Trophoblast cell (in vitro differentiated cells and primary cell): ENCODE measurements at regions not wholly inside any gene's neighbourhood (a gene's known extent, or its start where the extent isn't known, plus 50 kb on each side); places are given as distances from the start of the nearest gene placed in this dataset.

Experiments
- DNase-seq, 2 donors: peaks; one replicate each; pipeline ENCODE4 v3.0.0-alpha.2; 2016
- H2AFZ ChIP-seq: 2 replicates; pipeline ENCODE4 v1.6.1; 2013; ENCODE audit warnings: low read length, moderate library complexity, mild to moderate bottlenecking; ENCODE audit not compliant: insufficient read depth, poor library complexity
- H2AK5ac ChIP-seq: 2 replicates; pipeline ENCODE4 v1.6.1; 2013; ENCODE audit warnings: mild to moderate bottlenecking, low read length
- H2BK120ac ChIP-seq: 2 replicates; pipeline ENCODE4 v1.6.1; 2013; ENCODE audit warnings: low read length, mild to moderate bottlenecking, moderate library complexity; ENCODE audit not compliant: insufficient read depth, poor library complexity
- H2BK12ac ChIP-seq: 2 replicates; pipeline ENCODE4 v1.6.1; 2013; ENCODE audit warnings: mild to moderate bottlenecking, low read length, moderate library complexity
- H2BK5ac ChIP-seq: 2 replicates; pipeline ENCODE4 v1.6.1; 2013; ENCODE audit warnings: low read length, low read depth, moderate library complexity, mild to moderate bottlenecking; ENCODE audit not compliant: poor library complexity
- H3K14ac ChIP-seq: 2 replicates; pipeline ENCODE4 v1.6.1; 2013; ENCODE audit warnings: mild to moderate bottlenecking, low read length
- H3K18ac ChIP-seq: 2 replicates; pipeline ENCODE4 v1.6.1; 2013; ENCODE audit warnings: mild to moderate bottlenecking, low read length
- H3K23ac ChIP-seq: 2 replicates; pipeline ENCODE4 v1.6.1; 2013; ENCODE audit warnings: low read length
- H3K27ac ChIP-seq: 2 replicates; pipeline ENCODE4 v1.5.1; 2013; ENCODE audit warnings: low read depth, mild to moderate bottlenecking, inconsistent platforms, low read length, moderate library complexity
- H3K27me3 ChIP-seq: 2 replicates; pipeline ENCODE4 v1.6.1; 2013; ENCODE audit warnings: inconsistent platforms, mild to moderate bottlenecking, low read length, moderate library complexity; ENCODE audit not compliant: insufficient read depth
- H3K36me3 ChIP-seq, 2 experiments: 1 replicate in 1 of 2; 2 replicates in 1 of 2; pipeline ENCODE4 v1.6.1; 2013; ENCODE audit warnings: low read length in 2 of 2, mild to moderate bottlenecking in 2 of 2, moderate library complexity in 1 of 2; ENCODE audit not compliant: insufficient read depth in 2 of 2, control insufficient read depth in 1 of 2
- H3K4ac ChIP-seq: 2 replicates; pipeline ENCODE4 v1.6.1; 2013; ENCODE audit warnings: low read depth, mild to moderate bottlenecking, low read length, moderate library complexity
- H3K4me1 ChIP-seq, 2 experiments: 1 replicate in 1 of 2; 2 replicates in 1 of 2; pipeline ENCODE4 v1.6.1; 2013; ENCODE audit warnings: low read length in 2 of 2, mild to moderate bottlenecking in 2 of 2, moderate library complexity in 1 of 2; ENCODE audit not compliant: insufficient read depth in 2 of 2, control insufficient read depth in 1 of 2
- H3K4me2 ChIP-seq: 2 replicates; pipeline ENCODE4 v1.6.1; 2013; ENCODE audit warnings: inconsistent platforms, mild to moderate bottlenecking, low read length, moderate library complexity
- H3K4me3 ChIP-seq: 2 replicates; pipeline ENCODE4 v1.5.1; 2013; ENCODE audit warnings: mild to moderate bottlenecking, low read depth, low read length, inconsistent platforms
- H3K79me1 ChIP-seq: one replicate; pipeline ENCODE4 v1.6.1; 2013; ENCODE audit warnings: low read length
- H3K79me2 ChIP-seq: 2 replicates; pipeline ENCODE4 v1.6.1; 2013; ENCODE audit warnings: low read length, mild to moderate bottlenecking; ENCODE audit not compliant: control insufficient read depth, insufficient read depth, poor library complexity
- H3K9ac ChIP-seq: 2 replicates; pipeline ENCODE4 v1.6.1; 2013; ENCODE audit warnings: mild to moderate bottlenecking, low read length
- H3K9me3 ChIP-seq: 2 replicates; pipeline ENCODE4 v1.6.1; 2013; ENCODE audit warnings: low read depth, mild to moderate bottlenecking, control low read depth, inconsistent platforms, low read length; ENCODE audit not compliant: insufficient read depth
- H4K12ac ChIP-seq: 2 replicates; pipeline ENCODE4 v1.6.1; 2013; ENCODE audit warnings: low read depth, mild to moderate bottlenecking, low read length, moderate library complexity
- H4K8ac ChIP-seq: 2 replicates; pipeline ENCODE4 v1.6.1; 2013; ENCODE audit warnings: low read depth, mild to moderate bottlenecking, low read length, moderate library complexity
- H4K91ac ChIP-seq: one replicate; pipeline ENCODE4 v1.6.1; 2013; ENCODE audit warnings: low read depth, mild to moderate bottlenecking, low read length, moderate library complexity
- WGBS: extraction: QIAGEN DNeasy Blood & Tissue Kit; methylation state at CpG from one replicate; pipeline ENCODE4 v1.1.7; 2013; ENCODE audit warnings: missing lambda C conversion rate; ENCODE audit not compliant: insufficient read length, insufficient coverage; ENCODE audit errors: extremely low coverage; 5-methylcytosine and 5-hydroxymethylcytosine counted together

DNA sequence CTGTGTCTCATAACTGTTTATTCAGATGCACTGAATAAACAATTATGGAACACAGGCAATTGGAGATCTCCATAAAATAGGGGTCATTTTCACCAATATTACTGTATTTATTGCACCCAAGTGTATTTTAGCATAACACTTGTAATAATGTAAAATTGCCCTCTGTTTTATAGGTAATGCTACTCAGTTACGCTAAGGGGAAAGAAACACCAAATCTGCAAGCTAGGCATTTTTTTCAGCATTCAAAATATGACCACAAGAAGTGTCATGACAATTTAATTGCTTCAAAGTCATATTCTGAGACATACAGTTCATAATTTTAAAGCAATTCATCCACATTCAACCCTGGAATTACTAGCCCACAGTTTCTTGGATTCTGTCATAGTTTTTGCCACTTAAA is 643.2 kb upstream of the NOX3 start:
- Histone ChIP-seq H4K12ac (no peak overlapping the region), H3K9me3 (no peaks in the 10 kb centered on the region), H3K18ac (no peak overlapping the region), H3K27me3 (no peaks in the 10 kb centered on the region), H3K4me3 (no peak overlapping the region), H3K4me1 (no peaks in the 10 kb centered on the region), H3K79me2 (no peaks in the 10 kb centered on the region), H3K27ac (no peak overlapping the region), H3K79me1 (no peaks in the 10 kb centered on the region), H4K91ac (no peak overlapping the region), H2AK5ac (no peak overlapping the region), H3K23ac (no peak overlapping the region), H3K9ac (no peak overlapping the region), H3K4me2 (no peak overlapping the region), H2AFZ (no peak overlapping the region), H2BK120ac (no peak overlapping the region), H4K8ac (no peak overlapping the region), H2BK5ac (no peak overlapping the region), H3K14ac (no peak overlapping the region), H2BK12ac (no peak overlapping the region), H3K4ac (no peak overlapping the region), H3K36me3 (no peaks in the 10 kb centered on the region)
- DNase-seq = no peak
- WGBS = no CpG with 5 or more reads among the region's 1 CpG

DNA sequence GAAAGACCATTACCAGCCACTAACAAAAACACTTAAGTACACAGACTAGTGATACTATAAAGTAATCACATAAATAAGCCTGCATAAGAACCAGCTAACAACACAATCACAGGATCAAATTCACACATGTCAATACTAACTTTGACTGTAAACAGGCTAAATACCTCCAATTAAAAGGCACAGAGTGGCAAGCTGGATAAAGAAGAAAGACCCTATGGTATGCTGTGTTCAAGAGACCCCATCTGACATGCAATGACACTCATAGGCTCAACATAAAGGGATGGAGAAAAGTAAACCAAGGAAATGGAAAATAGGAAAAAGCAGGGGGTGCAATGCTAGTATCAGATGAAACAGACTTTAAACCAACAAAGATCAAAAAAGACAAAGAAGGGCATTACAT is 631.8 kb upstream of the NOX3 start:
- Histone ChIP-seq H3K4ac (no peak overlapping the region), H3K27ac (no peak overlapping the region), H3K4me2 (no peak overlapping the region), H3K36me3 (no peaks in the 10 kb centered on the region), H3K27me3 (no peaks in the 10 kb centered on the region), H4K91ac (no peak overlapping the region), H3K4me3 (no peak overlapping the region), H4K8ac (no peak overlapping the region), H2BK5ac (no peak overlapping the region), H3K4me1 (no peaks in the 10 kb centered on the region), H2AFZ (no peak overlapping the region), H3K9ac (no peak overlapping the region), H3K79me1 (no peaks in the 10 kb centered on the region), H2AK5ac (no peak overlapping the region), H2BK12ac (no peak overlapping the region), H3K79me2 (no peaks in the 10 kb centered on the region), H3K9me3 (no peaks in the 10 kb centered on the region), H3K18ac (no peak overlapping the region), H2BK120ac (no peak overlapping the region), H4K12ac (no peak overlapping the region), H3K14ac (no peak overlapping the region), H3K23ac (no peak overlapping the region)
- DNase-seq = no peak

DNA sequence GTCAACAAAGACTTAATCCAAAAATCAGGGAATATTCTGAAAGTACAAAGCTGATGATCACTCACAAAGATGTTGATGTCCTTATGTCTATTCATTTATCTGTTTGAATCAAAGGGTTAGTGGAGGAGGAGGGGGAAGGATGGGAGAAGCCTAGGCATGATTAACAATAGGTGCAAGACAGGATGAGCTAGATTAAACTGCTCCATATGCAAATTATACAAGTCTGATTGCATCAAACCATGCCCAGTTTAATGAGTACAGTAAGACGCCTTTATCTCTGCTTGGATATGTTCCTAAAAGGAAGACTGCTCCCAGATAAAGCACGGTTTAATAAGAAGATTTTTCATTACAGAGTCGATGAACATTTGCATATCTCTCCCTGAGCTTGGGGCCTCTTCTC is 626.4 kb upstream of the NOX3 start:
- H4K12ac ChIP-seq = no peak overlapping the region
- H3K27me3 ChIP-seq = no peaks in the 10 kb centered on the region
- H4K91ac ChIP-seq = no peak overlapping the region
- no peak overlapping the region for H2BK120ac ChIP-seq
- DNase-seq = no peak
- no peak overlapping the region for H3K18ac ChIP-seq
- no peak overlapping the region for H2BK12ac ChIP-seq
- no peak overlapping the region for H2BK5ac ChIP-seq
- no peaks in the 10 kb centered on the region for H3K9me3 ChIP-seq
- no peak overlapping the region for H3K4me2 ChIP-seq
- H3K4me1 ChIP-seq = no peaks in the 10 kb centered on the region
- H3K4me3 ChIP-seq = no peak overlapping the region
- no CpG with 5 or more reads among the region's 3 CpGs for WGBS
- no peak overlapping the region for H2AK5ac ChIP-seq
- no peak overlapping the region for H3K9ac ChIP-seq
- no peak overlapping the region for H3K14ac ChIP-seq
- H3K79me2 ChIP-seq = no peaks in the 10 kb centered on the region
- H2AFZ ChIP-seq = no peak overlapping the region
- H3K27ac ChIP-seq = no peak overlapping the region
- H3K4ac ChIP-seq = no peak overlapping the region
- no peak overlapping the region for H4K8ac ChIP-seq
- H3K79me1 ChIP-seq = no peaks in the 10 kb centered on the region
- no peak overlapping the region for H3K23ac ChIP-seq
- H3K36me3 ChIP-seq = no peaks in the 10 kb centered on the region

DNA sequence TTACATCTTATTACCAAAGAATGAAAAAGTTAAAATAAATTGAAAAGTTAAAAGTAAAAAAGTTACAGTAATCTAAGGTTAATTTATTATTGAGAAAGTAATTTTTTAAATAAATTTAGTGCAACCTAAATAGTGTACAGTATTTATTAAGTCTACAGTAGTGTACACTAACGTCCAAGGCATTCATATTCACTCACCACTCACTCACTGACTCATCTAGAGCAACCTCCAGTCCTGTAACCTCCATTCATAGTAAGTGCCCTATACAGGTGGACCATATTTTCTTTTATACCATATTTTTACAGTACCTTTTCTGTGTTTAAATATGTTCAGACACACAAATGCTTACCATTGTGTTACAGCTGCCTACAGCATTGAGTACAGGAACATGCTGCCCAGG is 624.7 kb upstream of the NOX3 start:
- Histone ChIP-seq H2BK5ac (no peak overlapping the region), H3K23ac (no peak overlapping the region), H3K9ac (no peak overlapping the region), H3K18ac (no peak overlapping the region), H3K27ac (no peak overlapping the region), H3K79me1 (no peaks in the 10 kb centered on the region), H4K8ac (no peak overlapping the region), H3K14ac (no peak overlapping the region), H4K12ac (no peak overlapping the region), H2BK120ac (no peak overlapping the region), H2AFZ (no peak overlapping the region), H3K4me2 (no peak overlapping the region), H3K27me3 (no peaks in the 10 kb centered on the region), H3K4me3 (no peak overlapping the region), H2BK12ac (no peak overlapping the region), H3K4me1 (no peaks in the 10 kb centered on the region), H3K9me3 (no peaks in the 10 kb centered on the region), H3K4ac (no peak overlapping the region), H2AK5ac (no peak overlapping the region), H3K79me2 (no peaks in the 10 kb centered on the region), H4K91ac (no peak overlapping the region), H3K36me3 (no peaks in the 10 kb centered on the region)
- no CpG with 5 or more reads among the region's 1 CpG for WGBS
- DNase-seq = no peak

DNA sequence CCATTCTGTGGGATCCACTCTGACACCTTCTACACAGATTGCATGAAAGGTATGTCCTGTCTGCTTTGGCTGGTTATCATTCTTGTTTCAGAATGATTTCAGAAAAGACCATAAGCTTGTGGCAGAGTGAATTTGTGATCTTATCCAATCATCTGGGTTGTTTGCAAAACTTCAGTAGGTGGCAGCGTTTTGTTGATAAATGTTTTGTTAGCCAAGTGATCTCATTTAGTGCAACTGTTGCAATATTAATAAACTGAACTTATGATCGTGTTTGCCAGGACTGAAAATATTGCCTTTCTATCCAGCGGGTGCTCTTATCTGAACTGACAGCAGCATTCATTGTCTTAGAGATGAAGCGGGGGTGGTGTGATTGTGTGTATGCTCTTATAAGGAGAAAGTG is 613.2 kb upstream of the NOX3 start:
- H3K27ac ChIP-seq = no peak overlapping the region
- H3K23ac ChIP-seq = no peak overlapping the region
- no peak overlapping the region for H3K9ac ChIP-seq
- no peak overlapping the region for H3K4ac ChIP-seq
- no peak overlapping the region for H3K14ac ChIP-seq
- H2BK120ac ChIP-seq = no peak overlapping the region
- H4K91ac ChIP-seq = no peak overlapping the region
- no peak overlapping the region for H2BK5ac ChIP-seq
- no peak overlapping the region for H4K8ac ChIP-seq
- H3K27me3 ChIP-seq = no peaks in the 10 kb centered on the region
- no peaks in the 10 kb centered on the region for H3K9me3 ChIP-seq
- H3K4me1 ChIP-seq = no peaks in the 10 kb centered on the region
- H3K79me2 ChIP-seq = no peaks in the 10 kb centered on the region
- H3K4me3 ChIP-seq = no peak overlapping the region
- no peak overlapping the region for H2AFZ ChIP-seq
- no peak overlapping the region for H3K4me2 ChIP-seq
- no peak for DNase-seq
- no peaks in the 10 kb centered on the region for H3K36me3 ChIP-seq
- H2BK12ac ChIP-seq = no peak overlapping the region
- H4K12ac ChIP-seq = no peak overlapping the region
- no peak overlapping the region for H3K18ac ChIP-seq
- H3K79me1 ChIP-seq = no peaks in the 10 kb centered on the region
- H2AK5ac ChIP-seq = no peak overlapping the region
- WGBS = no CpG with 5 or more reads among the region's 4 CpGs
